Thoracic aorta (tissue), 2 donors: ENCODE measurements at regions not wholly inside any gene's neighbourhood (a gene's known extent, or its start where the extent isn't known, plus 50 kb on each side); places are given as distances from the start of the nearest gene placed in this dataset.
"Not testable (repeated sequence)": the region's sequence is repeated elsewhere in the genome, so short reads cannot be mapped to it uniquely, and the experiment has no call there.

Source experiments
- ATAC-seq: fragments of 150-250 bp; one replicate; pipeline ENCODE4 v1.8.0; 2017; ENCODE audit warnings: low read depth; ENCODE audit not compliant: insufficient number of reproducible peaks, low FRiP score
- DNase-seq: peaks from one replicate; pipeline ENCODE4 v3.0.0-alpha.2; 2020; ENCODE audit warnings: low spot score
- H3K27ac ChIP-seq, 2 donors: fragments of 200-600 bp; sonication (generic); 1 replicate in 1 of 2; 2 replicates in 1 of 2; pipeline ENCODE4 v1.5.1; 2016; ENCODE audit warnings: mild to moderate bottlenecking in 2 of 2, moderate library complexity in 2 of 2
- H3K27me3 ChIP-seq: fragments of 200-600 bp; sonication (generic); replicated peaks from 2 replicates; pipeline ENCODE4 v1.6.0; 2016; ENCODE audit warnings: mild to moderate bottlenecking; ENCODE audit not compliant: insufficient read depth
- H3K36me3 ChIP-seq: fragments of 200-600 bp; sonication (generic); one replicate; pipeline ENCODE4 v1.5.1; 2016
- H3K4me1 ChIP-seq, 2 donors: fragments of 200-600 bp; sonication (generic); 1 replicate in 1 of 2; 2 replicates in 1 of 2; pipeline versions ENCODE4 v1.5.1 to v1.6.0; 2016; ENCODE audit warnings: low read depth in 2 of 2, mild to moderate bottlenecking in 1 of 2; ENCODE audit not compliant: control insufficient read depth in 1 of 2
- H3K4me3 ChIP-seq: fragments of 200-600 bp; sonication (generic); 2 replicates; pipeline ENCODE4 v1.5.1; 2016; ENCODE audit warnings: mild to moderate bottlenecking
- H3K9me3 ChIP-seq: fragments of 200-600 bp; sonication (generic); 2 replicates; pipeline ENCODE4 v1.5.1; 2016
- CTCF ChIP-seq: fragments of 200-600 bp; sonication (generic); IDR thresholded peaks from one replicate; pipeline ENCODE4 v1.5.1; 2019; ENCODE audit warnings: antibody characterized with exemption

GRCh38 chr18:56487801-56488200, 150.6 kb downstream of the TXNL1 start:
- TF ChIP-seq CTCF = no peak
- ATAC-seq = no peak

GRCh38 chr18:56483386-56483785, 155.0 kb downstream of the TXNL1 start:
- no peak overlapping the region for H3K27ac ChIP-seq
- H3K9me3 ChIP-seq = no peaks in the 10 kb centered on the region
- no peak overlapping the region for H3K4me3 ChIP-seq
- no peaks in the 10 kb centered on the region for H3K4me1 ChIP-seq
- ATAC-seq = no peak
- DNase-seq = no peak
- no peaks in the 10 kb centered on the region for H3K36me3 ChIP-seq
- TF ChIP-seq CTCF = no peak
- no peaks in the 10 kb centered on the region for H3K27me3 ChIP-seq

More at GRCh38 chr18:56487801-56488200, 150.6 kb downstream of the TXNL1 start:
- no peak for DNase-seq
- no peaks in the 10 kb centered on the region for H3K4me1 ChIP-seq
- no peaks in the 10 kb centered on the region for H3K36me3 ChIP-seq
- H3K4me3 ChIP-seq = no peak overlapping the region
- H3K9me3 ChIP-seq = no peaks in the 10 kb centered on the region
- H3K27me3 ChIP-seq = no peaks in the 10 kb centered on the region
- no peak overlapping the region for H3K27ac ChIP-seq

- H3K27ac ChIP-seq, H3K9me3 ChIP-seq, H3K4me3 ChIP-seq, DNase-seq, H3K36me3 ChIP-seq, H3K4me1 ChIP-seq, ATAC-seq, H3K27me3 ChIP-seq: not testable (repeated sequence)
Observed at GRCh38 chr18:56482813-56483212, 155.6 kb downstream of the TXNL1 start.

GRCh38 chr18:56481751-56482150, 156.6 kb downstream of the TXNL1 start:
- no peaks in the 10 kb centered on the region for H3K27me3 ChIP-seq
- H3K4me3 ChIP-seq = no peak overlapping the region
- H3K27ac ChIP-seq = no peak overlapping the region
- DNase-seq = no peak
- H3K36me3 ChIP-seq = no peaks in the 10 kb centered on the region
- H3K4me1 ChIP-seq = no peaks in the 10 kb centered on the region
- no peaks in the 10 kb centered on the region for H3K9me3 ChIP-seq
- no peak for ATAC-seq
- no peak for TF ChIP-seq CTCF

- DNase-seq = no peak
- no peak for ATAC-seq
- Histone ChIP-seq H3K36me3 (no peaks in the 10 kb centered on the region), H3K27me3 (no peaks in the 10 kb centered on the region), H3K9me3 (no peaks in the 10 kb centered on the region), H3K27ac (no peak overlapping the region), H3K4me1 (no peaks in the 10 kb centered on the region), H3K4me3 (no peak overlapping the region)
- no peak for TF ChIP-seq CTCF
Observed at GRCh38 chr18:56479841-56480240, 158.6 kb downstream of the TXNL1 start.

- DNase-seq = no peak
- no peaks in the 10 kb centered on the region for H3K9me3 ChIP-seq
- TF ChIP-seq CTCF = no peak
- ATAC-seq = no peak
- H3K4me1 ChIP-seq = no peaks in the 10 kb centered on the region
- no peaks in the 10 kb centered on the region for H3K27me3 ChIP-seq
- no peak overlapping the region for H3K27ac ChIP-seq
- no peak overlapping the region for H3K4me3 ChIP-seq
- no peaks in the 10 kb centered on the region for H3K36me3 ChIP-seq
Observed at GRCh38 chr18:56475250-56475649, 163.1 kb downstream of the TXNL1 start.
